ENCODE measurements at regions not wholly inside any gene's neighbourhood (a gene's known extent, or its start where the extent isn't known, plus 50 kb on each side); places are given as distances from the start of the nearest gene placed in this dataset.

- no peaks in the 10 kb centered on the region for H3K36me3 ChIP-seq (ENCODE audit: control insufficient read depth in 2 of 2, extremely low read depth in 1 of 2, insufficient read depth in 2 of 2, low read length in 2 of 2)
- H3K9ac ChIP-seq (replicated peaks; ENCODE audit: extremely low read depth, insufficient read depth, low read length), result no peak overlapping the region
- dilution Hi-C loops (cut with MboI; ENCODE audit: extremely low pct_ligation_motif_present, low sequenced_read_pairs) (no loop called here), intact Hi-C loops (cut with micrococcal nuclease) (no loop called here)
- FAIRE-seq (no peak), DNase-seq (ENCODE audit: low read depth, low spot score) (no peak)
- no peaks in the 10 kb centered on the region for H3K79me2 ChIP-seq (ENCODE audit: control insufficient read depth, insufficient read depth, low read length)
- H3K9me1 ChIP-seq (replicated peaks; ENCODE audit: control insufficient read depth, extremely low read depth, insufficient read depth, low read length), result no peaks in the 10 kb centered on the region
- H3K27ac ChIP-seq (ENCODE audit: insufficient read depth, low read depth, low read length), result no peak overlapping the region
- no peak overlapping the region for H3K4me3 ChIP-seq (replicated peaks in 1 of 3; ENCODE audit: insufficient read depth in 1 of 3, low read depth in 1 of 3, low read length in 3 of 3)
- no peak overlapping the region for H2AFZ ChIP-seq (ENCODE audit: low read depth, low read length)
- H3K9me3 ChIP-seq (replicated peaks; ENCODE audit: control insufficient read depth, insufficient read depth, low read length), result no peaks in the 10 kb centered on the region
- ChIA-PET POLR2A (no interaction called here), CTCF (no interaction called here)
- TF ChIP-seq POLR2A (IDR thresholded peaks at IDR 0.05; ENCODE audit: low read depth, low read length), result no peak
- no peak for TF ChIP-seq POLR2AphosphoS5 (IDR thresholded peaks at IDR 0.05; ENCODE audit: insufficient read depth, low read depth, low read length)
- TF ChIP-seq EZH2 (IDR thresholded peaks at IDR 0.05; ENCODE audit: borderline replicate concordance, low read depth, low read length, severe bottlenecking), result no peak
- no peak for TF ChIP-seq MYC (IDR thresholded peaks at IDR 0.05; ENCODE audit: low read depth, low read length)
- no peaks in the 10 kb centered on the region for H4K20me1 ChIP-seq (replicated peaks; ENCODE audit: control insufficient read depth, extremely low read depth, insufficient read depth, low read length)
- H3K4me2 ChIP-seq (ENCODE audit: insufficient read depth, low read length), result no peak overlapping the region
- H3K4me1 ChIP-seq (ENCODE audit: control insufficient read depth, extremely low read depth, insufficient read depth, low read length), result no peaks in the 10 kb centered on the region
- BruUV-seq (replicated peaks), result no TSS peak
- H3K27me3 ChIP-seq (ENCODE audit: control insufficient read depth in 2 of 2, insufficient read depth in 2 of 2, low read length in 2 of 2), result no peaks in the 10 kb centered on the region
These were observed 93.6 kb upstream of the CUX1 start for GRCh38 chr7:101723835-101724234.

- FAIRE-seq (no peak), DNase-seq (ENCODE audit: low read depth, low spot score) (no peak)
- no TSS peak for BruUV-seq (replicated peaks)
- no peaks in the 10 kb centered on the region for H3K9me3 ChIP-seq (replicated peaks; ENCODE audit: control insufficient read depth, insufficient read depth, low read length)
- TF ChIP-seq FOS (IDR thresholded peaks at IDR 0.05; ENCODE audit: borderline replicate concordance, insufficient read depth, low read length) (no peak), EZH2 (IDR thresholded peaks at IDR 0.05; ENCODE audit: borderline replicate concordance, low read depth, low read length, severe bottlenecking) (no peak), GATA2 (IDR thresholded peaks at IDR 0.05; ENCODE audit: insufficient read depth, insufficient read length, low read depth, low read length) (no peak), MYC (IDR thresholded peaks at IDR 0.05; ENCODE audit: low read depth, low read length) (no peak), MAX (IDR thresholded peaks at IDR 0.05; ENCODE audit: insufficient read depth, insufficient read length) (no peak), POLR2A (IDR thresholded peaks at IDR 0.05; ENCODE audit: low read depth, low read length) (no peak), POLR2AphosphoS5 (IDR thresholded peaks at IDR 0.05; ENCODE audit: insufficient read depth, low read depth, low read length) (no peak), CTCF (IDR thresholded peaks at IDR 0.05; ENCODE audit: extremely low read depth in 1 of 2, insufficient read depth in 1 of 2, low read depth in 1 of 2, low read length in 2 of 2) (no peak), JUN (IDR thresholded peaks at IDR 0.05; ENCODE audit: borderline replicate concordance, insufficient read depth, insufficient read length, low read depth) (no peak)
- H3K4me1 ChIP-seq (ENCODE audit: control insufficient read depth, extremely low read depth, insufficient read depth, low read length), result no peaks in the 10 kb centered on the region
- intact Hi-C loops (cut with micrococcal nuclease), result no loop called here
- H3K4me3 ChIP-seq (replicated peaks in 1 of 3; ENCODE audit: insufficient read depth in 1 of 3, low read depth in 1 of 3, low read length in 3 of 3), result no peak overlapping the region
- CTCF ChIA-PET, result interaction anchor here (1.2 to 1.5 kb wide), 2 partner anchors 12 to 38 kb away, joined by 3 to 4 read pairs; no protein-coding TSS in a partner anchor
- H3K79me2 ChIP-seq (ENCODE audit: control insufficient read depth, insufficient read depth, low read length), result no peaks in the 10 kb centered on the region
- no peak overlapping the region for H2AFZ ChIP-seq (ENCODE audit: low read depth, low read length)
- no peaks in the 10 kb centered on the region for H3K9me1 ChIP-seq (replicated peaks; ENCODE audit: control insufficient read depth, extremely low read depth, insufficient read depth, low read length)
- no peaks in the 10 kb centered on the region for H3K27me3 ChIP-seq (ENCODE audit: control insufficient read depth in 2 of 2, insufficient read depth in 2 of 2, low read length in 2 of 2)
- no peak overlapping the region for H3K4me2 ChIP-seq (ENCODE audit: insufficient read depth, low read length)
- H4K20me1 ChIP-seq (replicated peaks; ENCODE audit: control insufficient read depth, extremely low read depth, insufficient read depth, low read length), result no peaks in the 10 kb centered on the region
- no peak overlapping the region for H3K9ac ChIP-seq (replicated peaks; ENCODE audit: extremely low read depth, insufficient read depth, low read length)
- no peaks in the 10 kb centered on the region for H3K36me3 ChIP-seq (ENCODE audit: control insufficient read depth in 2 of 2, extremely low read depth in 1 of 2, insufficient read depth in 2 of 2, low read length in 2 of 2)
- no peak overlapping the region for H3K27ac ChIP-seq (ENCODE audit: insufficient read depth, low read depth, low read length)
- dilution Hi-C loops (cut with MboI; ENCODE audit: extremely low pct_ligation_motif_present, low sequenced_read_pairs), result no loop called here
- POLR2A ChIA-PET, result no interaction called here
These were observed 92.5 kb upstream of the CUX1 start for GRCh38 chr7:101724957-101725356.
